HEK293 (cell line): ENCODE measurements at regions not wholly inside any gene's neighbourhood (a gene's known extent, or its start where the extent isn't known, plus 50 kb on each side); places are given as distances from the start of the nearest gene placed in this dataset.

Source experiments
- CTCF ChIA-PET: fragments of 350-600 bp; formaldehyde crosslinking; extraction: SDS; loops from one replicate; lab custom pipeline; 2021; ENCODE audit warnings: antibody characterized with exemption; lab: Yijun Ruan, JAX
- POLR2A ChIA-PET: fragments of 300-600 bp; formaldehyde crosslinking; extraction: SDS; loops from one replicate; lab custom pipeline; 2020; ENCODE audit warnings: antibody characterized with exemption, inconsistent platforms; lab: Yijun Ruan, JAX
- H3K27ac ChIP-seq: fragments of 200-500 bp; sonication (Bioruptor generic); 2 replicates; pipeline ENCODE4 v1.5.1; 2014; ENCODE audit warnings: low read depth, low read length, control low read depth, inconsistent platforms; ENCODE audit errors: extremely low read depth
- H3K36me3 ChIP-seq, 2 experiments: fragments of 200-500 bp in 1 of 2; sonication (Bioruptor generic) in 1 of 2; 1 replicate in 1 of 2; 2 replicates in 1 of 2; pipeline ENCODE4 v1.5.1; 2014 to 2017; ENCODE audit warnings: inconsistent platforms in 2 of 2, low read length in 2 of 2; ENCODE audit not compliant: control insufficient read depth in 2 of 2, insufficient read depth in 1 of 2
- H3K4me1 ChIP-seq: fragments of 200-500 bp; sonication (Bioruptor generic); 2 replicates; pipeline ENCODE4 v1.5.1; 2014; ENCODE audit warnings: mild to moderate bottlenecking, low read length, inconsistent platforms; ENCODE audit not compliant: control insufficient read depth, insufficient read depth
- H3K4me3 ChIP-seq: 2 replicates; pipeline ENCODE4 v1.5.1; 2011; ENCODE audit warnings: low read depth, mild to moderate bottlenecking, control low read depth, low read length, moderate library complexity
- H3K9me3 ChIP-seq: fragments of 200-500 bp; sonication (Bioruptor generic); 2 replicates; pipeline ENCODE4 v1.5.1; 2014; ENCODE audit warnings: low read depth, low read length, inconsistent platforms; ENCODE audit not compliant: control insufficient read depth, insufficient read depth
- BCL11B ChIP-seq: fragments of 450-650 bp; formaldehyde crosslinking; IDR thresholded peaks from 2 replicates; pipeline ENCODE4 v1.5.1; 2016; ENCODE audit warnings: low read depth, missing biosample characterization, missing genetic modification characterization
- KLF1 ChIP-seq: fragments of 450-650 bp; formaldehyde crosslinking; IDR thresholded peaks from 2 replicates; pipeline ENCODE4 v1.5.1; 2016; ENCODE audit warnings: missing biosample characterization, missing genetic modification characterization
- KLF8 ChIP-seq: fragments of 450-650 bp; formaldehyde crosslinking; IDR thresholded peaks from 2 replicates; pipeline ENCODE4 v1.5.1; 2016; ENCODE audit warnings: missing biosample characterization, missing genetic modification characterization
- ZEB2 ChIP-seq: fragments of 450-650 bp; formaldehyde crosslinking; IDR thresholded peaks from 2 replicates; pipeline ENCODE4 v1.5.1; 2016; ENCODE audit warnings: missing biosample characterization, missing genetic modification characterization
- ZNF133 ChIP-seq: fragments of 450-650 bp; formaldehyde crosslinking; IDR thresholded peaks from 2 replicates; pipeline ENCODE4 v1.5.1; 2016; ENCODE audit warnings: missing biosample characterization, missing genetic modification characterization
- ZNF155 ChIP-seq: fragments of 450-650 bp; formaldehyde crosslinking; IDR thresholded peaks from 2 replicates; pipeline ENCODE4 v1.5.1; 2016; ENCODE audit warnings: missing biosample characterization, missing genetic modification characterization
- ZNF2 ChIP-seq: fragments of 450-650 bp; formaldehyde crosslinking; IDR thresholded peaks from 2 replicates; pipeline ENCODE4 v1.5.1; 2016; ENCODE audit warnings: missing biosample characterization, missing genetic modification characterization
- ZNF596 ChIP-seq: fragments of 450-650 bp; IDR thresholded peaks from 2 replicates; pipeline ENCODE4 v1.5.0; 2018; ENCODE audit warnings: missing biosample characterization, mild to moderate bottlenecking, missing genetic modification characterization, moderate library complexity
- ZNF747 ChIP-seq: fragments of 450-650 bp; formaldehyde crosslinking; IDR thresholded peaks from 2 replicates; pipeline ENCODE4 v1.5.1; 2016; ENCODE audit warnings: missing biosample characterization, missing genetic modification characterization
- TF ChIP-seq, protein P1 (sequence below): IDR thresholded peaks from 2 replicates; pipeline ENCODE4 v1.6.1; 2011; ENCODE audit warnings: mild to moderate bottlenecking, low read depth, low read length, borderline replicate concordance
- TF ChIP-seq, protein P2 (sequence below): fragments of 450-650 bp; formaldehyde crosslinking; IDR thresholded peaks from 2 replicates; pipeline ENCODE4 v1.5.1; 2016; ENCODE audit warnings: missing biosample characterization, missing genetic modification characterization, low read depth
- TF ChIP-seq, protein P3 (sequence below): fragments of 450-650 bp; formaldehyde crosslinking; IDR thresholded peaks from 2 replicates; pipeline ENCODE4 v1.5.1; 2016; ENCODE audit warnings: missing biosample characterization, missing genetic modification characterization
- TF ChIP-seq, protein P4 (sequence below): fragments of 450-650 bp; formaldehyde crosslinking; IDR thresholded peaks from 2 replicates; pipeline ENCODE4 v1.5.1; 2016; ENCODE audit warnings: missing biosample characterization, missing genetic modification characterization

DNA sequence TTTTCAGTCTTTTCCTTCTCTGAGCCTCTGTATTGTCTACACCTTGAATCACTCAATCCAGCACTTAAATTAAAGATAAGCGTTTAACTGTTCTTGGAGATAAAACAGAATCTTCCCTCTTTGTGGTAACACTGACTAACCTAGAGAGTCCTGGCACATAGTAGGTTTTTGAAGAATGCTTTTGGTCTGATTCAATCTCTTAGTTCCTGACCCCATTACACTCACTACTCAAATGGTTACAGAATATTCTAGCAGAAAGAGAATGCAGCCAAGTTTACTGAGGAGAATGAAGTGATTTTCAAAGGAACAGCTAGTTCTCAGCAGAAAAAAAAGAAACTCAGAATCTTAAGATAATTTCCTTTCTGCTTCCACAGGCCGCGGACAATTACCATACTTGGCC is 309.2 kb upstream of the PRMT6 start (continued):
- TF ChIP-seq, protein P1, sequence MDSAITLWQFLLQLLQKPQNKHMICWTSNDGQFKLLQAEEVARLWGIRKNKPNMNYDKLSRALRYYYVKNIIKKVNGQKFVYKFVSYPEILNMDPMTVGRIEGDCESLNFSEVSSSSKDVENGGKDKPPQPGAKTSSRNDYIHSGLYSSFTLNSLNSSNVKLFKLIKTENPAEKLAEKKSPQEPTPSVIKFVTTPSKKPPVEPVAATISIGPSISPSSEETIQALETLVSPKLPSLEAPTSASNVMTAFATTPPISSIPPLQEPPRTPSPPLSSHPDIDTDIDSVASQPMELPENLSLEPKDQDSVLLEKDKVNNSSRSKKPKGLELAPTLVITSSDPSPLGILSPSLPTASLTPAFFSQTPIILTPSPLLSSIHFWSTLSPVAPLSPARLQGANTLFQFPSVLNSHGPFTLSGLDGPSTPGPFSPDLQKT, result no peak
- TF ChIP-seq, protein P2, sequence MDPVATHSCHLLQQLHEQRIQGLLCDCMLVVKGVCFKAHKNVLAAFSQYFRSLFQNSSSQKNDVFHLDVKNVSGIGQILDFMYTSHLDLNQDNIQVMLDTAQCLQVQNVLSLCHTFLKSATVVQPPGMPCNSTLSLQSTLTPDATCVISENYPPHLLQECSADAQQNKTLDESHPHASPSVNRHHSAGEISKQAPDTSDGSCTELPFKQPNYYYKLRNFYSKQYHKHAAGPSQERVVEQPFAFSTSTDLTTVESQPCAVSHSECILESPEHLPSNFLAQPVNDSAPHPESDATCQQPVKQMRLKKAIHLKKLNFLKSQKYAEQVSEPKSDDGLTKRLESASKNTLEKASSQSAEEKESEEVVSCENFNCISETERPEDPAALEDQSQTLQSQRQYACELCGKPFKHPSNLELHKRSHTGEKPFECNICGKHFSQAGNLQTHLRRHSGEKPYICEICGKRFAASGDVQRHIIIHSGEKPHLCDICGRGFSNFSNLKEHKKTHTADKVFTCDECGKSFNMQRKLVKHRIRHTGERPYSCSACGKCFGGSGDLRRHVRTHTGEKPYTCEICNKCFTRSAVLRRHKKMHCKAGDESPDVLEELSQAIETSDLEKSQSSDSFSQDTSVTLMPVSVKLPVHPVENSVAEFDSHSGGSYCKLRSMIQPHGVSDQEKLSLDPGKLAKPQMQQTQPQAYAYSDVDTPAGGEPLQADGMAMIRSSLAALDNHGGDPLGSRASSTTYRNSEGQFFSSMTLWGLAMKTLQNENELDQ, result no peak
- no peak for TF ChIP-seq BCL11B
- TF ChIP-seq ZNF155, result no peak
- no peak for TF ChIP-seq ZNF747 (tag by site-specific recombination)
- TF ChIP-seq, protein P3, sequence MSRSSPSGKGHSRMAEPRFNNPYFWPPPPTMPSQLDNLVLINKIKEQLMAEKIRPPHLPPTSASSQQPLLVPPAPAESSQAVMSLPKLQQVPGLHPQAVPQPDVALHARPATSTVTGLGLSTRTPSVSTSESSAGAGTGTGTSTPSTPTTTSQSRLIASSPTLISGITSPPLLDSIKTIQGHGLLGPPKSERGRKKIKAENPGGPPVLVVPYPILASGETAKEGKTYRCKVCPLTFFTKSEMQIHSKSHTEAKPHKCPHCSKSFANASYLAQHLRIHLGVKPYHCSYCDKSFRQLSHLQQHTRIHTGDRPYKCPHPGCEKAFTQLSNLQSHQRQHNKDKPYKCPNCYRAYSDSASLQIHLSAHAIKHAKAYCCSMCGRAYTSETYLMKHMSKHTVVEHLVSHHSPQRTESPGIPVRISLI (tag by site-specific recombination), result no peak
- TF ChIP-seq KLF8 (tag by site-specific recombination), result no peak
- TF ChIP-seq ZEB2, result no peak
- TF ChIP-seq ZNF596 (tag by site-specific recombination), result no peak
- no peak for TF ChIP-seq KLF1 (tag by site-specific recombination)
- no peak for TF ChIP-seq ZNF133

DNA sequence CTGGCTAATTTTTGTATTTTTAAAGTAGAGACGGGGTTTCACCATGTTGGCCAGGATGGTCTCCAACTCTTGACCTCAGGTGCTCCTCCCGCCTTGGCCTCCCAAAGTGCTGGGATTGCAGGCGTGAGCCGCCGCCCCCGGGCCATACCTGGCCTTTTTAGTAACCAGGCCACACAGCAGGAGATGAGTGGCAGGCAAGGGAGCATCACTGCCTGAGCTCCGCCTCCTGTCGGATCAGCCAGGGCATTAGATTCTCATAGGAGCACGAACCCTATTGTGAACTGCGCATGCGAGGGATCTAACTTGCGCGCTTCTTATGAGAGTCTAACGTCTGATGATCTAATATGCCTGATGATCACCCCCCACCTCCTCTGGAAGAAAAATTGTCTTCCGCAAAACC is 308.7 kb upstream of the PRMT6 start:
- no peaks in the 10 kb centered on the region for H3K9me3 ChIP-seq
- TF ChIP-seq ZNF2 (tag by site-specific recombination), result no peak
- TF ChIP-seq, all 188 proteins: peak for 0
- no peaks in the 10 kb centered on the region for H3K36me3 ChIP-seq
- no peak overlapping the region for H3K4me3 ChIP-seq
- ChIA-PET POLR2A (no interaction called here), CTCF (no interaction called here)
- H3K27ac ChIP-seq, result no peak overlapping the region
- H3K4me1 ChIP-seq, result no peaks in the 10 kb centered on the region

DNA sequence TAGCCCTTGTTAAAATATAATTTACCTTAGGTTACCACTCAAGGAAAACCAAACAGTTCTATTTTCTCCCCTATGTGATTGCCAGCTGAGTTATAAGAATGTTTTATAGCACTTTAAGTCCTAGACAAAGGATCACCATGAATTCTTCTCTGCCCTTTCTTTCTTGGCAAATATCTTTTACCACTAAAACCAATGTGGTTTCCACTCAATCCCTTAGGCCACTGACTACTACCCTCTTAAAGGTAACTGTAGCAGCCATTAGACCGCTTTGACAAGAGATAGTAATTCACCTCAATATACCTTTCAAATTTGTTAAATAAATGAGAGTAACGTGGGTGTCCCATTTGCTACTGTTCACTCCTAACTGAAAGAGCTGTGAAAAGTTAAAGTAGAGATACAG is 307.9 kb upstream of the PRMT6 start:
- ChIA-PET POLR2A (no interaction called here), CTCF (interaction anchor here (0.6 kb wide), 1 partner anchor 39 kb away, joined by 3 read pairs; no protein-coding TSS in a partner anchor)

More for the DNA sequence above, 307.9 kb upstream of the PRMT6 start:
- Histone ChIP-seq H3K4me3 (no peak overlapping the region), H3K9me3 (no peaks in the 10 kb centered on the region)
- TF ChIP-seq, protein P4, sequence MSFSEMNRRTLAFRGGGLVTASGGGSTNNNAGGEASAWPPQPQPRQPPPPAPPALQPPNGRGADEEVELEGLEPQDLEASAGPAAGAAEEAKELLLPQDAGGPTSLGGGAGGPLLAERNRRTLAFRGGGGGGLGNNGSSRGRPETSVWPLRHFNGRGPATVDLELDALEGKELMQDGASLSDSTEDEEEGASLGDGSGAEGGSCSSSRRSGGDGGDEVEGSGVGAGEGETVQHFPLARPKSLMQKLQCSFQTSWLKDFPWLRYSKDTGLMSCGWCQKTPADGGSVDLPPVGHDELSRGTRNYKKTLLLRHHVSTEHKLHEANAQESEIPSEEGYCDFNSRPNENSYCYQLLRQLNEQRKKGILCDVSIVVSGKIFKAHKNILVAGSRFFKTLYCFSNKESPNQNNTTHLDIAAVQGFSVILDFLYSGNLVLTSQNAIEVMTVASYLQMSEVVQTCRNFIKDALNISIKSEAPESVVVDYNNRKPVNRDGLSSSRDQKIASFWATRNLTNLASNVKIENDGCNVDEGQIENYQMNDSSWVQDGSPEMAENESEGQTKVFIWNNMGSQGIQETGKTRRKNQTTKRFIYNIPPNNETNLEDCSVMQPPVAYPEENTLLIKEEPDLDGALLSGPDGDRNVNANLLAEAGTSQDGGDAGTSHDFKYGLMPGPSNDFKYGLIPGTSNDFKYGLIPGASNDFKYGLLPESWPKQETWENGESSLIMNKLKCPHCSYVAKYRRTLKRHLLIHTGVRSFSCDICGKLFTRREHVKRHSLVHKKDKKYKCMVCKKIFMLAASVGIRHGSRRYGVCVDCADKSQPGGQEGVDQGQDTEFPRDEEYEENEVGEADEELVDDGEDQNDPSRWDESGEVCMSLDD (tag by site-specific recombination), result no peak
- no peak for TF ChIP-seq ZEB2
- TF ChIP-seq, all 188 proteins: peak for 0
- Histone ChIP-seq H3K4me1 (no peaks in the 10 kb centered on the region), H3K36me3 (no peaks in the 10 kb centered on the region), H3K27ac (no peak overlapping the region)
